Subcutaneous abdominal adipose tissue (tissue), 5 donors: ENCODE measurements at regions not wholly inside any gene's neighbourhood (a gene's known extent, or its start where the extent isn't known, plus 50 kb on each side); places are given as distances from the start of the nearest gene placed in this dataset.
"Not testable (repeated sequence)": the region's sequence is repeated elsewhere in the genome, so short reads cannot be mapped to it uniquely, and the experiment has no call there.

Experiments used
- H3K27ac ChIP-seq: one replicate; pipeline ENCODE4 v1.7.0; 2013; ENCODE audit warnings: low read depth, mild to moderate bottlenecking, inconsistent platforms, low read length, moderate library complexity
- H3K27me3 ChIP-seq, 5 donors: one replicate each; pipeline ENCODE4 v1.7.0; 2013; ENCODE audit warnings: low read length in 5 of 5, inconsistent platforms in 1 of 5; ENCODE audit not compliant: control insufficient read depth in 5 of 5, insufficient read depth in 4 of 5
- H3K36me3 ChIP-seq, 5 donors: one replicate each; pipeline ENCODE4 v1.7.0; 2013; ENCODE audit warnings: low read length in 5 of 5; ENCODE audit not compliant: control insufficient read depth in 5 of 5, insufficient read depth in 5 of 5
- H3K4me1 ChIP-seq, 5 donors: one replicate each; pipeline ENCODE4 v1.7.0; 2013; ENCODE audit warnings: low read length in 5 of 5, mild to moderate bottlenecking in 3 of 5, moderate library complexity in 1 of 5; ENCODE audit not compliant: control insufficient read depth in 5 of 5, insufficient read depth in 5 of 5
- H3K4me3 ChIP-seq, 5 donors: one replicate each; pipeline ENCODE4 v1.7.0; 2013; ENCODE audit warnings: low read length in 5 of 5, low read depth in 1 of 5
- H3K9ac ChIP-seq, 5 donors: one replicate each; pipeline ENCODE4 v1.7.0; 2013; ENCODE audit warnings: low read length in 5 of 5, mild to moderate bottlenecking in 4 of 5, moderate library complexity in 3 of 5
- H3K9me3 ChIP-seq, 5 donors: one replicate each; pipeline ENCODE4 v1.7.0; 2013; ENCODE audit warnings: low read length in 5 of 5; ENCODE audit not compliant: control insufficient read depth in 5 of 5
- donor health status: healthy.
- donor health status: healthy.
- donor health status: healthy.
- donor health status: healthy.
- donor health status: healthy.

GRCh38 chr4:131742536-131743205, 1406.4 kb upstream of the PCDH10 start:
- H3K4me1 ChIP-seq, H3K27me3 ChIP-seq, H3K4me3 ChIP-seq, H3K27ac ChIP-seq, H3K36me3 ChIP-seq, H3K9ac ChIP-seq, H3K9me3 ChIP-seq: not testable (repeated sequence)

GRCh38 chr4:131743348-131743747, 1405.7 kb upstream of the PCDH10 start:
- H3K9me3 ChIP-seq, H3K27ac ChIP-seq, H3K27me3 ChIP-seq, H3K4me1 ChIP-seq, H3K9ac ChIP-seq, H3K4me3 ChIP-seq, H3K36me3 ChIP-seq: not testable (repeated sequence)

- H3K27me3 ChIP-seq, H3K9me3 ChIP-seq, H3K36me3 ChIP-seq: not testable (repeated sequence)
Measured at GRCh38 chr4:131747203-131747602, 1401.9 kb upstream of the PCDH10 start.

GRCh38 chr4:131749224-131749623, 1399.9 kb upstream of the PCDH10 start:
- H3K9ac ChIP-seq, H3K4me3 ChIP-seq, H3K27me3 ChIP-seq, H3K27ac ChIP-seq, H3K4me1 ChIP-seq, H3K9me3 ChIP-seq, H3K36me3 ChIP-seq: not testable (repeated sequence)

More at GRCh38 chr4:131747203-131747602, 1401.9 kb upstream of the PCDH10 start:
- not testable (repeated sequence) for H3K9ac ChIP-seq, H3K27ac ChIP-seq, H3K4me1 ChIP-seq, H3K4me3 ChIP-seq

GRCh38 chr4:131750006-131750405, 1399.1 kb upstream of the PCDH10 start:
- H3K27me3 ChIP-seq, H3K4me1 ChIP-seq, H3K9me3 ChIP-seq, H3K36me3 ChIP-seq, H3K27ac ChIP-seq, H3K9ac ChIP-seq, H3K4me3 ChIP-seq: not testable (repeated sequence)

- H3K9ac ChIP-seq, H3K27me3 ChIP-seq, H3K4me1 ChIP-seq, H3K9me3 ChIP-seq, H3K36me3 ChIP-seq, H3K27ac ChIP-seq, H3K4me3 ChIP-seq: not testable (repeated sequence)
Measured at GRCh38 chr4:131750469-131750868, 1398.6 kb upstream of the PCDH10 start.

- H3K9me3 ChIP-seq, H3K9ac ChIP-seq, H3K27me3 ChIP-seq, H3K36me3 ChIP-seq, H3K4me3 ChIP-seq, H3K4me1 ChIP-seq, H3K27ac ChIP-seq: not testable (repeated sequence)
Measured at GRCh38 chr4:131762234-131762633, 1386.9 kb upstream of the PCDH10 start.

- no peaks in the 10 kb centered on the region for H3K36me3 ChIP-seq
- H3K4me1 ChIP-seq, result no peaks in the 10 kb centered on the region
- H3K4me3 ChIP-seq, result no peak overlapping the region
- no peak overlapping the region for H3K27ac ChIP-seq
- H3K9ac ChIP-seq, result no peak overlapping the region
- no peaks in the 10 kb centered on the region for H3K27me3 ChIP-seq
- peaks cover 0 to 6% (median 0%) of the 10 kb centered on the region in 5 donors for H3K9me3 ChIP-seq
Measured at GRCh38 chr4:131764730-131765129, 1384.4 kb upstream of the PCDH10 start.

GRCh38 chr4:131774382-131774781, 1374.7 kb upstream of the PCDH10 start:
- not testable (repeated sequence) for H3K27me3 ChIP-seq, H3K9ac ChIP-seq, H3K4me1 ChIP-seq, H3K27ac ChIP-seq, H3K9me3 ChIP-seq, H3K36me3 ChIP-seq, H3K4me3 ChIP-seq

GRCh38 chr4:131810565-131810964, 1338.5 kb upstream of the PCDH10 start:
- not testable (repeated sequence) for H3K27me3 ChIP-seq, H3K4me1 ChIP-seq, H3K9ac ChIP-seq, H3K4me3 ChIP-seq, H3K36me3 ChIP-seq, H3K9me3 ChIP-seq, H3K27ac ChIP-seq
